PC-3 (cell line): ENCODE measurements at regions not wholly inside any gene's neighbourhood (a gene's known extent, or its start where the extent isn't known, plus 50 kb on each side); places are given as distances from the start of the nearest gene placed in this dataset.

Experiments used
- EZH2 ChIP-seq: fragments of 300-600 bp; sonication (generic); IDR thresholded peaks from one replicate; pipeline ENCODE4 v1.6.1; 2017; ENCODE audit warnings: antibody characterized with exemption, mild to moderate bottlenecking, low read length; ENCODE audit not compliant: unreplicated experiment
- EZH2phosphoT487 ChIP-seq: fragments of 300-600 bp; sonication (generic); IDR thresholded peaks from 2 replicates; pipeline ENCODE4 v1.6.1; 2018; ENCODE audit warnings: mild to moderate bottlenecking, antibody characterized with exemption, low read length, borderline replicate concordance
- TF ChIP-seq, protein P1 (sequence below): fragments of 300-600 bp; sonication (generic); conservative IDR thresholded peaks from 2 replicates; pipeline ENCODE4 v1.5.1; 2017; ENCODE audit warnings: antibody characterized with exemption, low read depth, mild to moderate bottlenecking, low read length

DNA sequence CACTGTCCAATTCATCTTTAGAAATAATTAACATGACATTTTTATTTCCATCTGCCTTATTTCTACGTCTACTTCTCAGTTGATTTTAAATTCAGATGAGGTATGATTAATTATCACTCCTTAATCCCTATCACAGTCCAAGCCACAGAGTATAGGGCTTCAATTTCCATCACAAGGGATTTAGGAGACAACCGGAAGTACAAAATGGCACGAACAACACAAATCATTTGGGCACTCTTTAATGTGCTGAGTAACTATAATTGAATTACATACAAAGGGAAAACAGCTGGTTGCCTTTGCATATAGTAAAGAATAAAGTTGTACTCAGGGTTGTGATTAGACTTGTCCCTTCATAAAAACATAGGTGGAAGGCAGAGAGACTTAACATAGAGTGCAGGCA is 290.4 kb upstream of the MAGEB16 start:
- TF ChIP-seq, protein P1, sequence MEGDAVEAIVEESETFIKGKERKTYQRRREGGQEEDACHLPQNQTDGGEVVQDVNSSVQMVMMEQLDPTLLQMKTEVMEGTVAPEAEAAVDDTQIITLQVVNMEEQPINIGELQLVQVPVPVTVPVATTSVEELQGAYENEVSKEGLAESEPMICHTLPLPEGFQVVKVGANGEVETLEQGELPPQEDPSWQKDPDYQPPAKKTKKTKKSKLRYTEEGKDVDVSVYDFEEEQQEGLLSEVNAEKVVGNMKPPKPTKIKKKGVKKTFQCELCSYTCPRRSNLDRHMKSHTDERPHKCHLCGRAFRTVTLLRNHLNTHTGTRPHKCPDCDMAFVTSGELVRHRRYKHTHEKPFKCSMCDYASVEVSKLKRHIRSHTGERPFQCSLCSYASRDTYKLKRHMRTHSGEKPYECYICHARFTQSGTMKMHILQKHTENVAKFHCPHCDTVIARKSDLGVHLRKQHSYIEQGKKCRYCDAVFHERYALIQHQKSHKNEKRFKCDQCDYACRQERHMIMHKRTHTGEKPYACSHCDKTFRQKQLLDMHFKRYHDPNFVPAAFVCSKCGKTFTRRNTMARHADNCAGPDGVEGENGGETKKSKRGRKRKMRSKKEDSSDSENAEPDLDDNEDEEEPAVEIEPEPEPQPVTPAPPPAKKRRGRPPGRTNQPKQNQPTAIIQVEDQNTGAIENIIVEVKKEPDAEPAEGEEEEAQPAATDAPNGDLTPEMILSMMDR: no peak
- TF ChIP-seq EZH2 (no peak), EZH2phosphoT487 (no peak)
